ENCODE measurements at regions not wholly inside any gene's neighbourhood (a gene's known extent, or its start where the extent isn't known, plus 50 kb on each side); places are given as distances from the start of the nearest gene placed in this dataset.

GRCh38 chr4:166197166-166197565 lies 324.1 kb downstream of the TLL1 start:
- POLR2A ChIA-PET (ENCODE audit: partially characterized antibody), result no interaction called here
- 93% methylated on average over 3 of the region's 3 CpGs; no CpG with 5 or more reads in 1 of the 2 experiments for WGBS, 2 experiments (ENCODE audit: extremely low coverage in 1 of 2, insufficient coverage in 1 of 2, insufficient read length in 1 of 2, insufficient replicate concordance in 2 of 2, low coverage in 1 of 2, low lambda C conversion rate in 2 of 2, missing lambda C conversion rate in 1 of 2)

More at GRCh38 chr4:166197166-166197565, 324.1 kb downstream of the TLL1 start:
- no peak overlapping the region for H3K18ac ChIP-seq (ENCODE audit: extremely low read depth, low read length)
- H3K4ac ChIP-seq (replicated peaks; ENCODE audit: insufficient read length, low read depth, low read length), result no peak overlapping the region
- H2BK15ac ChIP-seq (ENCODE audit: low read length), result no peak overlapping the region
- H2BK20ac ChIP-seq (ENCODE audit: low read length), result no peak overlapping the region
- H3K9ac ChIP-seq (replicated peaks in 1 of 4; ENCODE audit: extremely low read depth in 1 of 4, low read depth in 3 of 4, low read length in 3 of 4), result no peak overlapping the region
- H3K4me1 ChIP-seq (replicated peaks in 1 of 4; ENCODE audit: control insufficient read depth in 3 of 4, insufficient read depth in 4 of 4, low read length in 3 of 4), result no peaks in the 10 kb centered on the region
- no peak overlapping the region for H3K4me2 ChIP-seq (ENCODE audit: insufficient read depth in 1 of 2, low read depth in 2 of 2, low read length in 2 of 2)
- no peak overlapping the region for H2BK5ac ChIP-seq (ENCODE audit: low read depth, low read length)
- no peaks in the 10 kb centered on the region for H3K79me1 ChIP-seq (ENCODE audit: low read depth, low read length)
- H3K14ac ChIP-seq (ENCODE audit: insufficient read length), result no peak overlapping the region
- H4K20me1 ChIP-seq (replicated peaks in 1 of 2; ENCODE audit: control insufficient read depth in 1 of 2, insufficient read depth in 2 of 2, low read length in 2 of 2), result no peaks in the 10 kb centered on the region
- no peak overlapping the region for H3K56ac ChIP-seq (replicated peaks; ENCODE audit: insufficient read length, low read depth, low read length)
- no peak overlapping the region for H2AK5ac ChIP-seq (ENCODE audit: low read depth, low read length)
- FAIRE-seq, result no peak
- H4K5ac ChIP-seq (ENCODE audit: insufficient read length, low read depth, low read length), result no peak overlapping the region
- no peak overlapping the region for H3K23ac ChIP-seq (ENCODE audit: insufficient read length)
- no peaks in the 10 kb centered on the region for H3K23me2 ChIP-seq (ENCODE audit: low read depth, low read length)
- DNase-seq (ENCODE audit: low read depth in 1 of 2, low spot score in 2 of 2), result no peak
- no peaks in the 10 kb centered on the region for H3K36me3 ChIP-seq (ENCODE audit: control insufficient read depth in 2 of 4, insufficient read depth in 4 of 4, low read length in 3 of 4)
- no peak overlapping the region for H2BK12ac ChIP-seq (ENCODE audit: low read depth, low read length)
- H3K9me3 ChIP-seq (ENCODE audit: insufficient read depth in 2 of 2, low read depth in 1 of 2, low read length in 1 of 2), result no peaks in the 10 kb centered on the region
- H3K27ac ChIP-seq (ENCODE audit: low read depth, low read length), result no peak overlapping the region
- H2BK120ac ChIP-seq (replicated peaks; ENCODE audit: low read depth, low read length), result no peak overlapping the region
- CTCF ChIA-PET (ENCODE audit: partially characterized antibody), result no interaction called here
- TF ChIP-seq CBX5 (IDR thresholded peaks at IDR 0.05; ENCODE audit: low read depth, low read length), result no peak
- TF ChIP-seq YY1 (IDR thresholded peaks at IDR 0.05; ENCODE audit: low read depth, low read length), result no peak
- TF ChIP-seq KDM5A (IDR thresholded peaks at IDR 0.05; ENCODE audit: low read length), result no peak
- TF ChIP-seq USF2 (IDR thresholded peaks at IDR 0.05; ENCODE audit: low read length), result no peak
- H3K79me2 ChIP-seq (ENCODE audit: control insufficient read depth in 1 of 2, insufficient read depth in 2 of 2, low read length in 2 of 2), result no peaks in the 10 kb centered on the region
- no peak overlapping the region for H3K4me3 ChIP-seq (ENCODE audit: extremely low read depth in 1 of 4, insufficient read depth in 2 of 4, low read depth in 3 of 4, low read length in 4 of 4)
- no peak overlapping the region for H4K8ac ChIP-seq (ENCODE audit: extremely low read depth, insufficient read depth, low read length)
- H4K91ac ChIP-seq (replicated peaks; ENCODE audit: insufficient read length, low read length), result no peak overlapping the region
- no peaks in the 10 kb centered on the region for H3K27me3 ChIP-seq (replicated peaks in 1 of 4; ENCODE audit: control insufficient read depth in 3 of 4, extremely low read depth in 1 of 4, insufficient read depth in 3 of 4, low read length in 3 of 4)
- no peak overlapping the region for H2AFZ ChIP-seq (ENCODE audit: low read length)
